ENCODE measurements at regions not wholly inside any gene's neighbourhood (a gene's known extent, or its start where the extent isn't known, plus 50 kb on each side); places are given as distances from the start of the nearest gene placed in this dataset.

- no peak for TF ChIP-seq EZH2 (IDR thresholded peaks at IDR 0.05; ENCODE audit: low read depth)
- TF ChIP-seq CTCF (conservative IDR thresholded peaks at IDR 0.05): no peak
These were observed 713.4 kb upstream of the PTPRD start for GRCh38 chr9:11326231-11326630.

Measured in PC-9 (cell line).